T47D (cell line): ENCODE measurements at regions not wholly inside any gene's neighbourhood (a gene's known extent, or its start where the extent isn't known, plus 50 kb on each side); places are given as distances from the start of the nearest gene placed in this dataset.

ENCODE experiments used
- DNase-seq, 2 experiments: peaks; one replicate each; pipeline versions ENCODE4 v3.0.0 to v3.0.0-alpha.2; 2011 to 2012; ENCODE audit warnings: low read depth in 1 of 2, low spot score in 1 of 2
- JUND ChIP-seq: IDR thresholded peaks from 2 replicates; pipeline ENCODE4 v1.6.1; 2012; ENCODE audit warnings: low read depth
- in situ Hi-C: cut with HindIII; loops from 2 replicates; pipeline ENCODE4 v1.10.0; 2016; ENCODE audit warnings: low sequenced_read_pairs, low pct_unique_long_range_greater_than_20kb

DNA sequence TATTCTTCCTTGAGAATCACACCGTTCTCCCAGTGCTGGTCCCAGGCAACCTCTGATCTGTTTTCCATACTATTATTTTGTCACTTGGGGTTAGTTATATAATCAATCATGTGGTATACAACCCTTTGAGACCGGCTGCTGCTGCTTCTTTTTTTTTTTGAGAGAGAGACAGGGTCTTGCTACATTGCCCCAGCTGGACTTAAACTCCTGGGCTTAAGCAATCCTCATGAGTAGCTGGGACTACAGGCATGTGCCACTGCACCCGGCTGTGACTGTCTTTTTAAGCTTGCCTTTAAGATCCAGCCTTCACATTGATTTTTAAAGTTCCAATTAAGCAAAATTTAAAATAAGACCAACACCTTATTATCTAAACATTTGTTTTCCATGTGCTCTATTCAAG is 86.7 kb upstream of the EXOC1L start:
- no peak for DNase-seq
- no peak for TF ChIP-seq JUND
- in situ Hi-C loops: no loop called here

- no peak for TF ChIP-seq JUND
- in situ Hi-C loops: no loop called here
- peak in 1 of 2 experiments; percentile 39 for DNase-seq
Observed at GRCh38 chr4:55733932-55734331, 85.7 kb upstream of the EXOC1L start.

DNA sequence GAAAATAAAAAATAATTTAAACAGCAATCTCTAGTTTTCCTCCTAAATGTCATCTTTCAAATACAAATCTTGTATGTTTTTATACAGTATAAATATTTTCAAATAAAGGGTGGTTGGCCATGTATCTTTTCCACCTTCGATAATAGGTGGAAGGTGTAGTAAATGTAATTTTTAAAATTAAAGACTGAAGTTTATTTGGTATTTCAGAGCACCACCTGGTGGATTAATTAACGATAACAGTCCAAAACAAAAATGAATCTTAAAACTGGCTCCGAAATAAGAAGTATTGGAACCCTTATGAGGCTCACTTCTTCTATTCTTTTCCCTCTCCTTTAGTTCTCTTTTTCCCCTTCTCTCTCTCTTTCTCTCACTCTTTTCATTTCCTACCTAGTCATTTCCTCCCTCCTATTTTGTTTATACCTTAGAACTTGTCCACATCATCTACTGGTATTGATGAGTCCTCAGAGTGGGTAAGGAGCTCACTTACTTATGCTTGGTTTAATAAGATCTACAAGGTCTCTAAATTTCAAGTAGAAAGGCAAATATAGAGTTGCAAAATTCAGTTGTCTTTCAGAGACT is 82.9 kb upstream of the EXOC1L start:
- in situ Hi-C loops: no loop called here
- DNase-seq: peak; percentile 7 to 24
- no peak for TF ChIP-seq JUND

DNA sequence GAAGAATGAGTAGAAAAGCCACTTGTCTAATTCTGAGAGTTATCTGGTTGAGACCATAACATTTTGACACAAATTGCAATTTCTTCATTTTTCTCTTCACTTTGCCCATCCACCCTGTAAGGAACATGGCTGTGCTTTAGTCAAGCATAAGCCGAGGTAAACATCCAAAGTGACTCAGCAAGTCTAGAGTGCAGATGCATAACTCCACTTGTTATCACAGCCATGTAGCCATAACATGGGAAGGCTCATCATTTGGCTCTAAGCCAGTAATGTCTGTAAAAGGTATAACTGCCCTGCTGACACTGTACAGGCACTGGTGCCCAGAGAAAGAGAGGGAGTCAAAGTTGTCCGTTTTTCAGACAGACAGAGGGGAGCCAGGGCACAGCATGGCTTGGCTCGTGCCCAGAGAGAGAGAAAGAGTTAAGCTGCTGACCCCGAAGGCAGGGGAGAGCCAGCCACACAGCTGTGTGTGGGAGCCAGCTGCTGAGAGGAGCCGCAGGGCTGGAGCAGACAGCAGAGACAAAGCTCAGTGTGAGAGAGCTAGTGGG is 76.9 kb upstream of the EXOC1L start:
- in situ Hi-C loops: no loop called here
- TF ChIP-seq JUND: no peak
- no peak for DNase-seq

GRCh38 chr4:55744369-55744768 is 75.2 kb upstream of the EXOC1L start:
- no peak for DNase-seq
- in situ Hi-C loops: no loop called here
- TF ChIP-seq JUND: no peak

DNA sequence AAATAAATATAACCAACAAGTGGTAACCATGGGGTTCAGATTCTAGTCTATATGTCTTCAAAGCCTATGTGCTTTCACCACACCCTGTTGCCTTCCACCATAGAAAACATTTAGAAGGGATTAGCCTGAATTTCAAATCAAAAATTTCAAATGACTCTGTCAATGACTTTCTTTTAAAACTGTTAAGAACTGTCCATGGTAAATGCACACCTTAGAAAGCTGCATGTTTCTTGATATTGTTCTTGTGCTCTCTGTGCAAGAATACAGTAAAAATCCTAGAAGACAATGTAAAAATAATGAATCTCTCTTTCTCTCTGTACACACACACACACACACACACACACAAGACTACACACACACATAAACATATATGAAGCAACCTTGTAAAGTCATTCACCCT is 74.6 kb upstream of the EXOC1L start:
- DNase-seq: no peak
- no peak for TF ChIP-seq JUND
- in situ Hi-C loops: no loop called here

DNA sequence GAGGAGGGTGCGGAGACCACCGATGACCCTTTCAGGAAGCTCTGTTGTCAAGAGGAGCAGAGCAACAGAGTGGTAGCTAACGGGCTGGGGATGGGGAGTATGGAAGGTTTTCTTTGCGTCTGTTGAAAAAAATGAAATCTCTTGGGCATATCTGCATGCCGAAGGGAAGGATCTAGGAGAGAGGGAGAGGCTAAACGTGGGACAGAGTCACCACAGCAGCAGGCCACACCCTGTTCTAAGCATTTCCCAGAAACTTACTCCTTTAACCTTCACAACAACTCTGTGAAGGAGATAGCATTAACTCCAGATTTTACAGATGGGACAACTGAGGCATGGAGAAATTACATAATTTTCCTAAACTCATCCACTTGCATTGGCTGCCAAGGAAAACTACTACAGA is 71.8 kb upstream of the EXOC1L start:
- in situ Hi-C loops: no loop called here
- no peak for TF ChIP-seq JUND
- no peak for DNase-seq

DNA sequence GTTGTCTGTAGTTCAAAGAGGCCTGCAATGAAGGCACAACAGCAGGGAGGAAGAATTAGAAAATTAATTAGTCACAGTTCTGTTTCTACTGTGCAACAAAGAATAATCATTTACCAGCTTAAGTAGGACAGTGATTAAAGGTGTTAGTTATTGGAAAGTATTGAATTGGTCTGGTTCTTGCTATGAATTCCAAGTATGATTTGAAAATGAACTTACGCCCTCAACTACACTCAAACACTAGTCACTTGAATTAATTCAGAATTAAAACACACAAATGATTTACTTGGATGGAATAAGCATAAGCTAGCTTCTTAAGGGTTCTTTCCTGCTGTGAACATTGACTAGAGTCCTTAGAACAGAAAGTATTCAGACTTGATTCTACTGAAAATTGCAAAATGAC is 69.9 kb upstream of the EXOC1L start:
- DNase-seq: no peak
- in situ Hi-C loops: no loop called here
- TF ChIP-seq JUND: no peak

GRCh38 chr4:55752810-55753209 is 66.8 kb upstream of the EXOC1L start:
- no peak for TF ChIP-seq JUND
- no peak for DNase-seq
- in situ Hi-C loops: no loop called here

GRCh38 chr4:55753856-55754255 is 65.7 kb upstream of the EXOC1L start:
- TF ChIP-seq JUND: no peak
- no peak for DNase-seq
- in situ Hi-C loops: no loop called here

- TF ChIP-seq JUND: no peak
- in situ Hi-C loops: no loop called here
- DNase-seq: no peak
Observed at GRCh38 chr4:55754754-55755350, 64.7 kb upstream of the EXOC1L start.

DNA sequence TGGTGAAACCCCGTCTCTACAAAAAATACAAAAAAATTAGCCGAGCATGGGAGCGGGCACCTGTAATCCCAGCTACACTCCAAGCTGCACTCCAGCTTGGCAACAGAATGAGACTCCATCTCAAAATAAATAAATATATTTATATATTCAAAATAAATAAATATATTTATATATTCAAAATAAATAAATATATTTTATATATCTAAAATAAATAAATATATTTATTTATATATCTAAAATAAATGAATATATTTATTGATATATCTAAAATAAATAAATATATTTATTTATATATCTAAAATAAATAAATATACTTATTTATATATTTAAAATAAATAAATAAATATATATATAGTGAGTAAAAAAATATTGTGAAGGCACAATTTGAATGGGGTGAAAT is 63.4 kb upstream of the EXOC1L start:
- DNase-seq: no peak
- no peak for TF ChIP-seq JUND
- in situ Hi-C loops: no loop called here

DNA sequence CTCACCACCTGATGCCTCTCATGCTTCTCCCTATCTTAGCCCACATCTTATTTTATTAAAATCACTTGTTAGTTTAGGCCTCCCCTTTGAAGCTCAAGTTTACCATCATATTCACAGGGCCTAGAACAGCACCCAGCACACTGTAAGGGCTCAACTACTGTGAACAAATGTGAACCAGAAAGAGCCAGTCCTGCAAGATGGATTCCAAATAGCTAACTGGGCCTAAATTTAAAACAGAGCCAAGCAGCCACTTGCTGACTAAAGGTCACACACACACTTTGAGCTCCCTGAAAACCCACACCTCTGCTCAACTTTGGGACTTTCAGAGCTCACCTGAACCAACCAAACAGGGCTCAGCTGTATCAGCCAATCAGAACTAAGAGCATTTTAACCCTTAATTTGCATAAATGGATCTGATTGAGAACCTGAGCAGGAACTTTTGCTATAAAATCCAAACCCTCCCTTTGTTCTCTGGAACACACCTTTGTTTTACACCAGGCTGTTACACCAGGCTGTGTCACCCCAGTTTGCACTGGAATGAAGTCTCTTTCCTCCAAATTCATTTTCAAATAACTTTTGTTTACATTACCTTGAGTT is 62.1 kb upstream of the EXOC1L start:
- TF ChIP-seq JUND: no peak
- in situ Hi-C loops: no loop called here
- DNase-seq: no peak
